ENCODE measurements at regions not wholly inside any gene's neighbourhood (a gene's known extent, or its start where the extent isn't known, plus 50 kb on each side); places are given as distances from the start of the nearest gene placed in this dataset.

GRCh38 chr2:175449616-175450015 lies 268.1 kb upstream of the ATP5MC3 start:
- Mint-ChIP-seq H3K9me3 (no peaks in the 10 kb centered on the region), H3K27me3 (ENCODE audit: low read depth, poor library complexity) (peaks cover 6% of the 10 kb centered on the region), H3K4me3 (no peak overlapping the region), H3K4me1 (peaks cover 15% of the 10 kb centered on the region), H3K27ac (peak overlapping the region; percentile 41), H3K36me3 (ENCODE audit: low read depth) (no peaks in the 10 kb centered on the region)
- TF ChIP-seq, protein P1, sequence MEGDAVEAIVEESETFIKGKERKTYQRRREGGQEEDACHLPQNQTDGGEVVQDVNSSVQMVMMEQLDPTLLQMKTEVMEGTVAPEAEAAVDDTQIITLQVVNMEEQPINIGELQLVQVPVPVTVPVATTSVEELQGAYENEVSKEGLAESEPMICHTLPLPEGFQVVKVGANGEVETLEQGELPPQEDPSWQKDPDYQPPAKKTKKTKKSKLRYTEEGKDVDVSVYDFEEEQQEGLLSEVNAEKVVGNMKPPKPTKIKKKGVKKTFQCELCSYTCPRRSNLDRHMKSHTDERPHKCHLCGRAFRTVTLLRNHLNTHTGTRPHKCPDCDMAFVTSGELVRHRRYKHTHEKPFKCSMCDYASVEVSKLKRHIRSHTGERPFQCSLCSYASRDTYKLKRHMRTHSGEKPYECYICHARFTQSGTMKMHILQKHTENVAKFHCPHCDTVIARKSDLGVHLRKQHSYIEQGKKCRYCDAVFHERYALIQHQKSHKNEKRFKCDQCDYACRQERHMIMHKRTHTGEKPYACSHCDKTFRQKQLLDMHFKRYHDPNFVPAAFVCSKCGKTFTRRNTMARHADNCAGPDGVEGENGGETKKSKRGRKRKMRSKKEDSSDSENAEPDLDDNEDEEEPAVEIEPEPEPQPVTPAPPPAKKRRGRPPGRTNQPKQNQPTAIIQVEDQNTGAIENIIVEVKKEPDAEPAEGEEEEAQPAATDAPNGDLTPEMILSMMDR (IDR thresholded peaks at IDR 0.05): no peak
- no peak for DNase-seq

DNA sequence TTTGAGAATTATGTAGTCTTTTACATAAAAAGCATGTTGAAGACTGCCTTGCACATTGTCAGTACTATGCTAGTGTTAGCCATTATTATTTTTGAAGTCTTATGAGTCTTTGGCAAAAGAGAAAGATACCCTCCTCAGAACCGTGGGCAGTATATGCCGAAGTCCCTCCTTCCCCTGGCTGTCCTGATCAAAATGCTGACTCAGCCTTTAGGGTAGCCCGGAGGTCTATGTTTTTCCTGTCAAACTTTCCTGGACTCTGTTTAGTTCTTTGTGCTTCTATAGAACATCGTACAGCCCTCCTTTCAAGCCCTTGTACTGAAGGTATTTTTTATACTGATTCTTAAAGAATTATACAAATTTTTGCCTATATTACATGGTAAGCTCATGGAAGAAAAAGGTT lies 264.7 kb upstream of the ATP5MC3 start:
- Mint-ChIP-seq H3K4me3 (no peak overlapping the region), H3K9me3 (no peaks in the 10 kb centered on the region), H3K27me3 (ENCODE audit: low read depth, poor library complexity) (peaks cover 9% of the 10 kb centered on the region), H3K4me1 (peaks cover 31% of the 10 kb centered on the region), H3K36me3 (ENCODE audit: low read depth) (no peaks in the 10 kb centered on the region), H3K27ac (no peak overlapping the region)
- TF ChIP-seq, protein P1 (IDR thresholded peaks at IDR 0.05): no peak
- no peak for DNase-seq

DNA sequence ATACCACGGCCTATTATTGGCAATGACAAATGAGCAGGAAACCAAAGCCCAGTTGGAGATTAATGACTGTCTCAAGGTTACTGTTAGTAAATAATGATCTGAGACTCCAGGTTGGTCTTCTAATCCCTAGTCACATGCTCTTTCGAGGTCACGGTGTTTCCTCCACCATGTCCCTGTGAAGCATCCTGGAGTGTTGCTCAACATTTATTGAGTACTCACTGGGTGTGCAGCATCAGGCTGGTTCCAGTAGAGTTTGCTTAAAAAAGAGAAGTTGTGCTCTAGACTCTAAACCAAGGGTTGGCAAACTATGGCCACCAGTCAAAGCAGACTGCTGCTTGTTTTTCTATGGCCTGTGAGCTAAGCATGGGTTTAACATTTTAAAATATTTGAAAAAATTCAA lies 263.8 kb upstream of the ATP5MC3 start:
- Mint-ChIP-seq H3K27me3 (ENCODE audit: low read depth, poor library complexity) (peaks cover 9% of the 10 kb centered on the region), H3K9me3 (no peaks in the 10 kb centered on the region)
- no peak for DNase-seq

DNA sequence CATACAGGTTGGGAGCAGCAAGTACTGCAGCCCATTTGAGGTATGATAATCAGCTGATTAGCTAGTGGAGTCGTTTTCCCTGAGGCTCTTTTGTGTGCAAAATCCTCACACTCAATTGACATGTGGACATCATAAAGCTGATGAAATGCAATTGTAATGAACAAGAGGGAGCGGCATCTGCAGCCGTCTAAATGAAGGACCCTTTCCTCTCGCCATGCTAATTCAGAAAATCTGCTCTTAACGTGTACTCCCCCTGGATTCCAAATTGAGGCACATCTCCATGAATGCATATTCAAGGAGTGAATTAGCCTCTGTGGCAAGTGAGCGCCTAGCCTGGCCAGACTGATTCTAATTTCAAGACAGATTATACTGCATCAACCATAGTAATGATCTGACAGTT lies 260.9 kb upstream of the ATP5MC3 start:
- DNase-seq: no peak
- Mint-ChIP-seq H3K4me3 (no peak overlapping the region), H3K9me3 (no peaks in the 10 kb centered on the region), H3K4me1 (peaks cover 27% of the 10 kb centered on the region), H3K36me3 (ENCODE audit: low read depth) (no peaks in the 10 kb centered on the region), H3K27ac (no peak overlapping the region), H3K27me3 (ENCODE audit: low read depth, poor library complexity) (peaks cover 9% of the 10 kb centered on the region)
- TF ChIP-seq, protein P1 (IDR thresholded peaks at IDR 0.05): no peak

More for the DNA sequence above, 263.8 kb upstream of the ATP5MC3 start:
- Mint-ChIP-seq H3K36me3 (ENCODE audit: low read depth) (no peaks in the 10 kb centered on the region), H3K4me1 (peaks cover 38% of the 10 kb centered on the region), H3K27ac (no peak overlapping the region), H3K4me3 (no peak overlapping the region)
- TF ChIP-seq, protein P1 (IDR thresholded peaks at IDR 0.05): no peak

- TF ChIP-seq, protein P1 (IDR thresholded peaks at IDR 0.05): no peak
- Mint-ChIP-seq H3K27me3 (ENCODE audit: low read depth, poor library complexity) (peaks cover 6% of the 10 kb centered on the region), H3K27ac (no peak overlapping the region), H3K4me1 (peaks cover 27% of the 10 kb centered on the region), H3K9me3 (no peaks in the 10 kb centered on the region), H3K36me3 (ENCODE audit: low read depth) (no peaks in the 10 kb centered on the region), H3K4me3 (peak overlapping the region; percentile 63)
- no peak for DNase-seq
These were observed 259.8 kb upstream of the ATP5MC3 start for GRCh38 chr2:175441181-175441761.

DNA sequence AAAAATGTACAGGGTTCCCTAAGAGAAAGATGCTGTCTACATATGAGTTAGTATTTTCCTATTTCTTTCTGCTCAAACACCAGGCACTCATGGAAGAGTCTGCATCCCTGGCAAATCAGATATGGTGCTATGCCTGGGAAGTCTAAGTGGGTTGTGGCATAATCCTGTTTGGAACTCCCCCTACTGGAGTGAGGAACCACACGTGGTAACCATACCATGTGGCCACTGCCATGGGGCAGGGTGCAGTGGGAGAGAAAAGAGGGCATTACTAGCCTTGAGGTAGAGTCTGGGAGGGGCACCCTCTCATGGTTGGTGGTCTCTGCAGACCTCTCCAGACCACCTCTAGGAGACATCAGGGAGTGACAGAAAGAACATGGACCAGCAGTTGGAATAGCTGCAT lies 257.9 kb upstream of the ATP5MC3 start:
- Mint-ChIP-seq H3K27me3 (ENCODE audit: low read depth, poor library complexity) (peaks cover 3% of the 10 kb centered on the region), H3K4me3 (no peak overlapping the region), H3K4me1 (peaks cover 27% of the 10 kb centered on the region), H3K27ac (no peak overlapping the region), H3K9me3 (no peaks in the 10 kb centered on the region), H3K36me3 (ENCODE audit: low read depth) (no peaks in the 10 kb centered on the region)
- TF ChIP-seq, protein P1 (IDR thresholded peaks at IDR 0.05): no peak
- DNase-seq: no peak

All from nephron progenitor cell (in vitro differentiated cells).